ENCODE measurements at regions not wholly inside any gene's neighbourhood (a gene's known extent, or its start where the extent isn't known, plus 50 kb on each side); places are given as distances from the start of the nearest gene placed in this dataset.

GRCh38 chr5:138664276-138664943 is 88.8 kb upstream of the CTNNA1 start:
- no peak for DNase-seq

- DNase-seq, result no peak
Measured at GRCh38 chr5:138663561-138663960, 88.4 kb upstream of the HSPA9 start.

DNA sequence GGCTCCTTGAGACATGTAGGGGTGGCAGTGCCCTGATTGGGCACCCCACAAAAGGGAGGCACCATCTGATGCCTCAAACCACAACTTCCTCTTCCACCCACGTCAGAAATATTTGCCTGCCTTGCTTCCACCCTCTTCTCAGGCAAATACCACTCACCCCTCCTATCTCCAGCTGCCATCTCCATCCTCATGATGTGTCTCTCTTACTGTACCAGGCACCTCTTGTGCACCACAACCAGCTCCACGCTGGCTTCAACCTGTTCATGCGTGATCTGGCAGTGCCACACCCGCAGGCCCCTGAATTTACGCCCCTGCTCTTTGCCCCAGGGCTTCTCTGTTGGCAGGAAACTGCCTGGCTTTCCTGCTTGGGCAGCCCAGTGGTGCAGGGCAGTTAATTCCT is 87.8 kb upstream of the HSPA9 start:
- no peak for DNase-seq

DNA sequence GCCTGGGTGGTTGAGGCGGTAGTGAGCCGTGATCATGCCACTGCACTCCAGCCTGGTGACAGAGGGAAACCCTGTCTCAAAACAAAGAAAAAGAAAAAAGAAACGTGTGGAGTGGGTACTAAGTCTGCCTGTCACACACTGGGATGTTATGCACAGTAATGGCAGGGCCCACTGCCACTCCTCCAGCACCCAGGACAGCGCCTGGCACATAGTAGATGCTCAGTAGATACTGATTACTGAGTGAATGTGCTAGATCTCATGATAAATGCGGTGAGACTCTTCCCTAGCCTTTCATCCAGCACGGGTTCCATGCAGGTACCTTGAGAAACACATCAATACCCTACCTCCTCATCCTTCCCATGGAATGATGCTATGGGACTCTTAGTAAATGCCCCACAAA is 87.4 kb upstream of the HSPA9 start:
- DNase-seq, result no peak

DNA sequence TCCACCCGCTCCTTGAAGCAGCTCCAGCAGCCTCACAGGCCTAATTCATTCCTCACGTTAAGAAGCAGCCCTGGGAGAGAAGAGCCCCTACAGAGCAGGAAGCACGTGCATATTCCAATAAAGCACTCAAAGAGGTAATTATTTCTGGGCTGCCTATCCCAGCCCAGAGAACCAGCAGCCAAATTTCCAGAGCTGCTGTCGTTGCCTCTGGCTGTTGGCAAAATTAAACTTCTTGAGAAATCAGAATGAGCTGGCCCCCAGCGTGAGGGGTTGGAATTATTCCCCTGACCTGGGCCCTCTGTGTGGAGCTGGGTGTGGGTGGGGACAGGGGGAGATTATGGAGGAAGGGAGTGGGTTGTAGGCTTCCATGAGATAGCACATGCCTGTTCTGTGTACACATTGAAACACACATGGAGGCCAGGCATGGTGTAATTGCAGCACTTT is 86.8 kb upstream of the HSPA9 start:
- DNase-seq, result no peak

DNA sequence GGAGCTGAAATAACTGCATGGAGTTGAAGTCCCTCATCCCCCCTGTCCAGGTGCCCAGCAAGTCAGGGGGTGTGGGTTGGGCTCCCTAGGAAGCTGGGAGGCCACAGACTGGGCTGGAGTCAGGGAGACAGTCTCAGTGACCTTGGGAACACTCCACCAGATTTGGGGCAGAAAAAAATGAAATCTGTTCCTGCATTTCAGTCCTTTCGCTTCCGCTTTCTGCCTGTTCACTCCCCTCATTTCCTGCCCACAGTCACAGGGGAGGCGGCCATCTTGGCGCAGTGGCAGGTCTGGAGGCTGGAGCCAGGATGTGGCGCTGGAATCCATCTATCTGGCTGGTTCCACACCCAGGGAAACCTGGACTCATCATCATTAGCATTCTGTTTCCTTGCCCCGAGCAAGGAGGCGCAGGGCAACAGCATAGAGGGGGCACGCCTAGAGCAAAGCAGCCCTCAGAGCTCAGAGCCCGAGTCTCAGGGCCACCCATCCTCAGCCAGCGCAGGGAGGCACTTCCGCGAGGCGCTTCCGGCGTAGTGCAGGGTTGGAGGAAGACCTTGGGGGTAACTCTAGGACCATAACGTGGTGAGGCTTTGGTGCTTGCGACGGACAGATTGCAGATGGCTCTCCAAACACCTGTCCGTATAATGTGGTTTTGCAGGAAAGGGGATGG is 86.2 kb upstream of the HSPA9 start:
- no peak for DNase-seq

DNA sequence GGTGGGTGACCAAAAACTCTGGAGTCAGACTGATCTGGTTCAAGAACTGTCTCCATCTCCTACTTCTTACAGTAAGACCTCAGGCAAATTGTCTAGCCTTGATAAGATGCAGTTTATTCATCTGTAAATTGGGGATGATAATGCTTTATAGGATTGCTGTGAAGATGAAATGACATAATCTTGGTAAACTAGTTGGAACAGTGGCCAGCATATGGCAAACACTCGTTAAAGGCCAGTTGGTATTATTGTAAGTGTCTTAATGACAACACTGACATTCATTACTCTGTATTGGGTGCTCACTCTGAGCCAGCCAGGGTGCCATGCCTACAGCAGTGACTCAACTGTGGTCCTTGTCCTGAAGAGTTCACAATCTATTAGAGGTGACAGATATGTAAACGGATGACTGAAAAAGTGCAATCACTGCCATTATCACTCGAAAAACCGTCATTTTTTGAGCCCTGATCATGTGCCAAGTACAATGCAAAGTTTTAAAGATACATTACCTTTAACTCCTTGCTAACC is 84.9 kb upstream of the HSPA9 start:
- no peak for DNase-seq

GRCh38 chr5:138659561-138659960 is 84.4 kb upstream of the HSPA9 start:
- no peak for DNase-seq

DNA sequence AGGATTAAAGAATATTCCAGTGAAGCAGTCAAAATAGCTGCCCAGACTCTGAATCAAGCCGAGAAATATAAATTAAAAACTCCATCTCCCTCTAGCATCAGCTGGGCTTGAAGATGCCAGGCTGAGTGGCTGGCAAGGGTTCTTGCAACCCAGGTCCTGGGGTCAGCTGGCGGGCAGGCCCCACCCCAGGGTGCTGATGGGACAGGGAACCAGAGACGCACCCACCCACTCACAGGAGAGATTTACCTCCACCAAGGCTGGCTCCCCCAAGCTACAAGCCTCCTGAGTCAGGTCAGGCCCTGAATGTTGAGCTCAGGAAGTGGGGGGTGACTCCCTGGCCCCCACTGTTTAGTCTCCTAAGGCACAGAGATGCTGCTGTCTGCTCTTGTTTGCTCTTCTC is 83.9 kb upstream of the HSPA9 start:
- DNase-seq, result no peak

GRCh38 chr5:138658676-138659075 is 83.5 kb upstream of the HSPA9 start:
- DNase-seq, result no peak

DNA sequence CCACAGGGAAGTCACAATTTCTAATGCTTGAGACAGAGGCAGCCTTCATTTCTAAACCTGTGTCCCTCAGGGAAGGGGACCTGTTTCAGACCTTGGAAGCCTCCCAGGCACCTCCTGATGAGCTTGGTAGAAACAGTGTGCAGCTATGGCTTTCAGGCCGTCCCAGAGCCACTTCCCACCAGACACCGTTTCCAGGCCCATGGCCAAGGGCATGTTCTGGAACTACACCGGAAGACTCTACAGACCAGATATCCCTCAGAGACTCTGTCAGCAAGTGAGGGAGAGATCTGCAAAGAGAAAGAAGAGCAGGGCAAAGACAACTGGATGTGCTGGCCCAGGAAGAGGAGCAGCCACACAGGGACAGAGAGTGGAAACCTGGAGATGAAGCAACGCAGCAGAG is 82.2 kb upstream of the HSPA9 start:
- DNase-seq, result no peak

DNA sequence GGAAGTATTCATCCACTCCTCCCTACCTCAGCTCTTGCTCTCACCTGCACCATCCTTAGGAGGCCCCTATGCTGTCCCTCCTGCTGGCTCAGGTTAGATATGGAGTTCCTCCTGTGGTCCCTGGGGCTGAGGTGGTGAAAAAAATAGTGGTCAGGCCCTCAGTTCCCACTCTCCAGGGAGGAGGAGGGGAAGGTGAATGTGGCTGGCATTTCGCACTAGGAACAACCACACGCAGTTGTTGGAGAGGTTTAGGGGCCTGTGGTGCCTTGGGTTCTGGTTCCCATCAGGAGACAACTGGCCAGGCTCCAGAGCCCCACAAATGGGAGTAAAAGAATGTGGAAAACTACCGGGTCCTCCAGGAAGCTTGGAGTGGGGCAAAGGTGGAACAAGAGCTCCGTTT is 81.7 kb upstream of the HSPA9 start:
- DNase-seq, result no peak

DNA sequence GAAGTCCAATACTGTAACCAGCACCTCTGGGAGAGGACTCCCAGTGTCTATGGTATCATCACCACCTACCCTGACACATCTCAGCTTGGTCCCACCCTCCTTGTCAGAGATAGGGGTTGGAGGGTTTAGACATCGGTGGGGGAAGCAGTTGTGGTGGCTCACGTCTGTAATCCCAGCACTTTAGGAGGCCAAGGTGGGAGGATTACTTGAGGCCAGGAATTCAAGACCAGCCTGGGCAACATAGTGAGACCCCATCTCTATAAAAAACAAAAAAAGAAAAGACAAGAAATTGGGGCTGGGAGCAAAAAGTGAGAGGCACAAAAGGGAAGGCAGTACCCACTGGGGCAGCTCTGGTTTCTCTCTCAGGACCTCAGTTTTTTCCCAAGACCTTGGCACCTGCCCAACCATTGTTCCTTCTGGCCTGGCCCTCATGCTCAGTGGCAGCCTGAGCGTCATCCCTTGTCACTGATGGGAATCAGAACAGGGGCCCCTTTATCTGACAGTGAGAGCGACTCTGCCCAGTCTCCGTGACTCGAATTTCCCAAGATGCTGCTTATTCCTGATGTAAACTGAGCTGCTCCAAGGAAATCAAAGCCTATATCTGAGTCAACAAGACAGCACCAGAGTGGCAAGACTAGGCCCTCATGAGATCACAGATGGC is 80.5 kb upstream of the HSPA9 start:
- no peak for DNase-seq

DNA sequence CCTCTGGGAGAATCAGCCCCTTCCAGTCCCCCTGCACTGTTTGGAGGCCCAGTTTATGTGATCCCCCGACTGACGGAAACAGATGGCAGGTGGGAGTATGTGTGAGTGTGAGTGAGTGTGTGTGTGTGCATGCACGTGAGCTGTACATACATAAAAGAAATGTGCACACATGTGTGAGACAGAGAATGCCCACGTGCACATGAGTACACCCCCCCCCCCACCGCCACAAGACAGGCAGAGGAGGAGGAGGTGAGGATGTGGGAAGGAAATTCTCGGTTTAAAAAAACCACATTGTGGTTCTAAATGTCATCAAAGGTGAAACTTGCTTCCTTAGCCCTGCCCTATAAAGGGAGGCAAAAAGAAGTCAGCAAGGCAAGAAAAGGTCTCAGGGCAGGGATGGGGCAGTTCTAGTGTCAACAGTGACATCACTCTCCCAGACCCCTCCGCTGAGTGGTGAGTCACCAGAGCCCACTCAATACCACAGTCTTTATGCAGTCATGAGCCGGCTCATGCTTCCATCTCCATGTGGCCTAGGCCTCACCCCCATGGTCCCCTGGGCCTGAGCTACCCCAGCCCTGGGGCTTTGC is 79.2 kb upstream of the HSPA9 start:
- peak; percentile 52 for DNase-seq

- no peak for DNase-seq
Measured at GRCh38 chr5:138653502-138653901, 78.3 kb upstream of the HSPA9 start.

DNA sequence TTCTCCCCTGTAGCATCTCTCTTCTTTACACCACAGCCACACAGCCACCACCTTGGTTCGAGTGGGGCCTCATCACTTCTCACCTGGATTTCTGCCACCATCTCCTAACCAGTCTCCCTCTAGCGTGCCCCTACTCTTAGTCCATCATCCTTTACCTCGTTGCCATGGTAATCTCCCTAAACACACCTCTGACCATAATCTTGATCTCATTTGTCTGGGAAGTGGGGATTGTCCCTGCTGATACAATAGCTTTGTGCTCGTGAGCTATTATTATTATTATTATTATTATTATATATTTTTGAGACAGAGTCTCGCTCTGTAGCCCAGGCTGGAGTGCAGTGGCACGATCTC is 76.5 kb upstream of the HSPA9 start:
- DNase-seq, result no peak

- DNase-seq, result no peak
Measured at GRCh38 chr5:138651058-138651766, 76.0 kb upstream of the HSPA9 start.

DNA sequence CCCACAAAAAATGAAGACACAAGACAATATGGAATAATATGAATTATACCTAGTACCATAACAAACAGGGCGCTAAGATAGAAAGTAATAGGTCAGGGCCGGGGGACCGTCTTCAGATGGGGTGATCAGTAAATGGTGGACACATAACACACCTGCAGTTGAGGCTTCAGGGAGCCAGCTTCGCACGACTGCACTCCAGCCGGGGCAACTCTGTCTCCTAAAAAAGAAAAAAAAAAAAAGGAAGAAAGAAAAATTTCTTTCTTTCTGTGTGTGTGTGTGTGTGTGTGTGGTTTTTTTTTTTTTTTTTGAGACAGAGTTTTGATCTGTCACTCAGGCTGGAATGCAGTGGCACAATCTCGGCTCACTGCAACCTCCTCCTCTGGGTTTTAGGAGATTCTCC is 75.0 kb upstream of the HSPA9 start:
- DNase-seq, result no peak

DNA sequence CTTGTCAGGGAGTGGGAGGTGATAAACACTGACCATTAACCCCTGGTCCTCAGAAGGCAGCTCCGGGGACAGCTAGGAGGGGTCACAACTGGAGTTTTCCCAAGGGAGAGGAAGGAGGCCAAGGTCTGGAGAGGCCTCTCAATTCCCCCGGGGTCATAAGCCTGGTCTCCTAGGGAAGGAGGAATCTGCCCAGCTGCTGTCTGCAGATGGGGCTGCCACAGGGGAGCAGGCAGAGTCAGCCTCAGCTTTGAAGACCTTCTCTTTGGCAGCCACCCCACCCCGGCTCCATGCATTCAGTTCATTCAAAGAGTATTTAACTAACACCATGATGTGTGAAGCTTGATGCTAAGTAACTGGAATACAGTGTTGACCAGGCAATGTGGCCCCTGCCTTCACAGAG is 74.6 kb upstream of the HSPA9 start:
- DNase-seq, result no peak

GRCh38 chr5:138649316-138649720 is 74.1 kb upstream of the HSPA9 start:
- no peak for DNase-seq

DNA sequence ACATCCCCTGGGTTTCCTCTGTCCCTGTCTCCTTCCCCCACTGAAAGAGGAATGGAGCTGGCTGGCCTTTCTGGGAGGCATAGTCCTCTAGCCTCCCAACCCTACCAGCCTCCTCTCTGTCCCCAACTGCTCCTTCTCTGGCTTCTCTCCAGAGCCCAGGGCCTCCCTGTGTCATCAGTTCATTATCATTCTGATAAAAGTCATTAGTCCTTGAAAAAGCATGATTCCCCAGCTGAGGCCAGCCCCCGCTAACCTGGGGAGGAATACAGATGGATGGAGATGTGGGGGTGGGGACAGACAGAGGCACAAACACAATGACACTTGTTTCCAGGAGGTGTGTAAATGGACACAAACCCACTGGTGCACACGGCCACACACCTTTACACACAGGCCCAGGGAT is 73.6 kb upstream of the HSPA9 start:
- no peak for DNase-seq

DNA sequence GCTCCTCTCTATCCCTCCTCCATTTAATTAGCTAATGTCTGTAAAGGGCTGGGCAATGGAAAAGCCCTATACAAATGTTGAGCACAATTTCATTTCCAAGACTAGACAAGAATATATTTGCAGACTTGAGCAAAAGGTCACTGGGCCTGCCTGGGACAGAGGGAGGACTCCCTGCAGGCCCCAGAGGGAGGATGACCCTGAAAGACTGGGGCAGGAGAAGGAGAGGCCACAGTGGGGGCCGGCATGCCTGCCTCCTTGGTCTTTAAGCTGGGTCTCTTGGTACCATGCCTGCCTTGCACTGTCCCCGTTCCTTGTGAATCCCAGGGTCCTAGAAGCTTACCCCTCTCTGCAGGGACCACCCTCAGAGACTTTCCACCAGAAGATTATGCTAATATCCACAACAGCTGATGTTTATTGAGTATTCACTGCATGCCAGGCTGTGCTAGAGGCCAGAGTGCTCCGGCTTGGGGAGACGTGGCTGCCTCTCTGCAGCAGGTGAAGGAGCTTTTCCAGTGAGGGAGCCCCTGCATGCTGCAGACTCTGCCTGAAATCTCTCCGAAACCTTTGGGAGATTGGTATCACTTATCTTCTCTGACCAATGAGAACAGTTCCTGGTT is 72.7 kb upstream of the HSPA9 start:
- no peak for DNase-seq

GRCh38 chr5:138647261-138647788 is 72.1 kb upstream of the HSPA9 start:
- no peak for DNase-seq

All from activated effector memory CD4-positive, alpha-beta T cell treated with Interleukin-2 at 50 U/mL for 16 hours (primary cell).